ENCODE measurements at regions not wholly inside any gene's neighbourhood (a gene's known extent, or its start where the extent isn't known, plus 50 kb on each side); places are given as distances from the start of the nearest gene placed in this dataset.

GRCh38 chr5:179397516-179397915 is 52.3 kb upstream of the ADAMTS2 start:
- Histone ChIP-seq H3K9me2 (replicated peaks; ENCODE audit: low read depth, low read length) (no peaks in the 10 kb centered on the region), H4K20me1 (ENCODE audit: insufficient read depth, low read length, poor library complexity, severe bottlenecking) (no peaks in the 10 kb centered on the region), H3K79me2 (ENCODE audit: insufficient read depth, low read length) (no peaks in the 10 kb centered on the region), H3F3A (ENCODE audit: low read depth) (no peaks in the 10 kb centered on the region), H3K9me3 (ENCODE audit: insufficient read depth, low read depth, low read length) (no peaks in the 10 kb centered on the region), H3K4me3 (ENCODE audit: low read length, poor library complexity, severe bottlenecking) (no peak overlapping the region), H3K27me3 (ENCODE audit: insufficient read depth, low read length, poor library complexity, severe bottlenecking) (no peaks in the 10 kb centered on the region), H3K4me2 (ENCODE audit: low read depth, low read length, poor library complexity, severe bottlenecking) (no peak overlapping the region), H3K36me3 (ENCODE audit: insufficient read depth, low read length) (no peaks in the 10 kb centered on the region), H3K4me1 (ENCODE audit: insufficient read depth, low read length, poor library complexity, severe bottlenecking) (no peaks in the 10 kb centered on the region), H3K9ac (ENCODE audit: low read depth, low read length, poor library complexity, severe bottlenecking) (no peak overlapping the region), H2AFZ (ENCODE audit: low read length) (no peak overlapping the region)
- TF ChIP-seq EZH2phosphoT487 (IDR thresholded peaks at IDR 0.05; ENCODE audit: borderline replicate concordance) = no peak
- TF ChIP-seq, protein P1, sequence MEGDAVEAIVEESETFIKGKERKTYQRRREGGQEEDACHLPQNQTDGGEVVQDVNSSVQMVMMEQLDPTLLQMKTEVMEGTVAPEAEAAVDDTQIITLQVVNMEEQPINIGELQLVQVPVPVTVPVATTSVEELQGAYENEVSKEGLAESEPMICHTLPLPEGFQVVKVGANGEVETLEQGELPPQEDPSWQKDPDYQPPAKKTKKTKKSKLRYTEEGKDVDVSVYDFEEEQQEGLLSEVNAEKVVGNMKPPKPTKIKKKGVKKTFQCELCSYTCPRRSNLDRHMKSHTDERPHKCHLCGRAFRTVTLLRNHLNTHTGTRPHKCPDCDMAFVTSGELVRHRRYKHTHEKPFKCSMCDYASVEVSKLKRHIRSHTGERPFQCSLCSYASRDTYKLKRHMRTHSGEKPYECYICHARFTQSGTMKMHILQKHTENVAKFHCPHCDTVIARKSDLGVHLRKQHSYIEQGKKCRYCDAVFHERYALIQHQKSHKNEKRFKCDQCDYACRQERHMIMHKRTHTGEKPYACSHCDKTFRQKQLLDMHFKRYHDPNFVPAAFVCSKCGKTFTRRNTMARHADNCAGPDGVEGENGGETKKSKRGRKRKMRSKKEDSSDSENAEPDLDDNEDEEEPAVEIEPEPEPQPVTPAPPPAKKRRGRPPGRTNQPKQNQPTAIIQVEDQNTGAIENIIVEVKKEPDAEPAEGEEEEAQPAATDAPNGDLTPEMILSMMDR (conservative IDR thresholded peaks at IDR 0.05; ENCODE audit: low read length) = no peak
